ENCODE measurements at regions not wholly inside any gene's neighbourhood (a gene's known extent, or its start where the extent isn't known, plus 50 kb on each side); places are given as distances from the start of the nearest gene placed in this dataset.

- WGBS, 2 experiments (ENCODE audit: insufficient coverage in 1 of 2, insufficient read length in 1 of 2): 84 to 88% methylated on average over 5 of the region's 5 CpGs
- Mint-ChIP-seq H3K36me3 (ENCODE audit: low read depth) (no peaks in the 10 kb centered on the region), H3K9me3 (peaks cover 9% of the 10 kb centered on the region), H3K4me1 (no peaks in the 10 kb centered on the region), H3K27ac (no peak overlapping the region), H3K27me3 (ENCODE audit: insufficient read depth) (no peaks in the 10 kb centered on the region), H3K4me3 (no peak overlapping the region)
- TF ChIP-seq, protein P1, sequence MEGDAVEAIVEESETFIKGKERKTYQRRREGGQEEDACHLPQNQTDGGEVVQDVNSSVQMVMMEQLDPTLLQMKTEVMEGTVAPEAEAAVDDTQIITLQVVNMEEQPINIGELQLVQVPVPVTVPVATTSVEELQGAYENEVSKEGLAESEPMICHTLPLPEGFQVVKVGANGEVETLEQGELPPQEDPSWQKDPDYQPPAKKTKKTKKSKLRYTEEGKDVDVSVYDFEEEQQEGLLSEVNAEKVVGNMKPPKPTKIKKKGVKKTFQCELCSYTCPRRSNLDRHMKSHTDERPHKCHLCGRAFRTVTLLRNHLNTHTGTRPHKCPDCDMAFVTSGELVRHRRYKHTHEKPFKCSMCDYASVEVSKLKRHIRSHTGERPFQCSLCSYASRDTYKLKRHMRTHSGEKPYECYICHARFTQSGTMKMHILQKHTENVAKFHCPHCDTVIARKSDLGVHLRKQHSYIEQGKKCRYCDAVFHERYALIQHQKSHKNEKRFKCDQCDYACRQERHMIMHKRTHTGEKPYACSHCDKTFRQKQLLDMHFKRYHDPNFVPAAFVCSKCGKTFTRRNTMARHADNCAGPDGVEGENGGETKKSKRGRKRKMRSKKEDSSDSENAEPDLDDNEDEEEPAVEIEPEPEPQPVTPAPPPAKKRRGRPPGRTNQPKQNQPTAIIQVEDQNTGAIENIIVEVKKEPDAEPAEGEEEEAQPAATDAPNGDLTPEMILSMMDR (conservative IDR thresholded peaks at IDR 0.05): no peak
- Histone ChIP-seq H3K27me3 (ENCODE audit: control insufficient read depth, insufficient read depth, low read length, poor library complexity, severe bottlenecking) (no peaks in the 10 kb centered on the region), H3K9ac (ENCODE audit: extremely low read depth, low read length, poor library complexity, severe bottlenecking) (no peak overlapping the region), H3K4me3 (ENCODE audit: low read length) (no peak overlapping the region), H3K4me1 (ENCODE audit: control insufficient read depth, insufficient read depth, low read length) (no peaks in the 10 kb centered on the region), H3K27ac (ENCODE audit: low read depth, low read length) (no peak overlapping the region), H3K36me3 (ENCODE audit: control insufficient read depth, insufficient read depth, low read length) (no peaks in the 10 kb centered on the region), H3K9me3 (ENCODE audit: control insufficient read depth, low read length) (peaks cover 5% of the 10 kb centered on the region)
- DNase-seq: no peak
Observed at GRCh38 chr3:30448450-30449289, 157.7 kb upstream of the TGFBR2 start.

DNA sequence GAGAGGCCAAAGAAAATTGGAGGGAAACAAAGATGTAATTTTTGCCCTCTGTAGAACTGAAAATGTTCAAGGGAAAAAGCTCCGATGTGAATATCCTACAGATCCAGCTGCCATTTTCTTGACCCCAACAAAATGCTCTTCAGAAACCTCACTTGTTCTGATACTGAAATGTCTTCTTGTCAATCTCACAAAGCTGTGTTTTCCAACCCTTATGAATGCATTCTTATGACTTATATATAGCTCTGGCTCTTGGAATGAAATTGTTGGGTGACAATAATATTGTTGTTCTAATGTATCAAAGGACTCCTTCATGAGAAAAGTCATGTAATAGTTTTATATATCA, 157.1 kb upstream of the TGFBR2 start:
- TF ChIP-seq, protein P1 (conservative IDR thresholded peaks at IDR 0.05): no peak
- no peak overlapping the region for H3K4me3 ChIP-seq (ENCODE audit: low read length)
- no peaks in the 10 kb centered on the region for H3K4me1 Mint-ChIP-seq
- peaks cover 5% of the 10 kb centered on the region for H3K9me3 ChIP-seq (ENCODE audit: control insufficient read depth, low read length)
- H3K27me3 ChIP-seq (ENCODE audit: control insufficient read depth, insufficient read depth, low read length, poor library complexity, severe bottlenecking): no peaks in the 10 kb centered on the region
- WGBS, 2 experiments (ENCODE audit: insufficient coverage in 1 of 2, insufficient read length in 1 of 2): 100% methylated on average over 1 of the region's 1 CpG
- no peak for DNase-seq
- H3K27me3 Mint-ChIP-seq (ENCODE audit: insufficient read depth): no peaks in the 10 kb centered on the region
- H3K9ac ChIP-seq (ENCODE audit: extremely low read depth, low read length, poor library complexity, severe bottlenecking): no peak overlapping the region
- no peak overlapping the region for H3K4me3 Mint-ChIP-seq
- H3K9me3 Mint-ChIP-seq: peaks cover 9% of the 10 kb centered on the region
- no peaks in the 10 kb centered on the region for H3K36me3 ChIP-seq (ENCODE audit: control insufficient read depth, insufficient read depth, low read length)
- H3K27ac ChIP-seq (ENCODE audit: low read depth, low read length): no peak overlapping the region
- H3K4me1 ChIP-seq (ENCODE audit: control insufficient read depth, insufficient read depth, low read length): no peaks in the 10 kb centered on the region
- H3K36me3 Mint-ChIP-seq (ENCODE audit: low read depth): no peaks in the 10 kb centered on the region
- no peak overlapping the region for H3K27ac Mint-ChIP-seq

DNA sequence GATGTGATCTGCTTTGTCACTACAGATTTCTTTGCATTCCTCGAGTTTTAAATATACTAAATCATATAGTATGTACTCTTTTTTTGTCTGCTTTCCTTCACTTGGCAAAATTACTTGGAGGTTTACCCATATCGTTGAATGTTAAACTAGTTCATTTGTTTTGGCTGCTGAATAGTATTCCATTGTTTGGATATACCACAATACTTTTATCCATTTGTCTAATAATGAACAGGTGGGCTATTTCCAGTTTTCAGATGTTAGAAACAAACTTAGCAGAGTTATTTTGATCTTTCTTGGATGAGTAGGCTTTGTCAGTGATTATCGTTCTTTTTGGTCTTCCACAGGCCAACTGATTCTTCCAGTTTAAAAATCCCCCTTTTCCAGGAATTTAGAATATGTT, 154.0 kb upstream of the TGFBR2 start:
- peaks cover 5% of the 10 kb centered on the region for H3K9me3 ChIP-seq (ENCODE audit: control insufficient read depth, low read length)
- DNase-seq: no peak
- H3K4me3 ChIP-seq (ENCODE audit: low read length): no peak overlapping the region
- no peaks in the 10 kb centered on the region for H3K27me3 ChIP-seq (ENCODE audit: control insufficient read depth, insufficient read depth, low read length, poor library complexity, severe bottlenecking)
- no peak overlapping the region for H3K27ac ChIP-seq (ENCODE audit: low read depth, low read length)
- H3K9me3 Mint-ChIP-seq: peaks cover 9% of the 10 kb centered on the region
- 90% methylated on average over 3 of the region's 3 CpGs; no CpG with 5 or more reads in 1 of the 2 experiments for WGBS, 2 experiments (ENCODE audit: insufficient coverage in 1 of 2, insufficient read length in 1 of 2)
- no peaks in the 10 kb centered on the region for H3K4me1 ChIP-seq (ENCODE audit: control insufficient read depth, insufficient read depth, low read length)
- H3K4me3 Mint-ChIP-seq: no peak overlapping the region
- H3K9ac ChIP-seq (ENCODE audit: extremely low read depth, low read length, poor library complexity, severe bottlenecking): no peak overlapping the region
- no peak overlapping the region for H3K27ac Mint-ChIP-seq
- no peaks in the 10 kb centered on the region for H3K4me1 Mint-ChIP-seq
- H3K36me3 ChIP-seq (ENCODE audit: control insufficient read depth, insufficient read depth, low read length): no peaks in the 10 kb centered on the region
- H3K36me3 Mint-ChIP-seq (ENCODE audit: low read depth): no peaks in the 10 kb centered on the region
- TF ChIP-seq, protein P1 (conservative IDR thresholded peaks at IDR 0.05): no peak
- H3K27me3 Mint-ChIP-seq (ENCODE audit: insufficient read depth): no peaks in the 10 kb centered on the region

Data from endodermal cell (in vitro differentiated cells).